Loucy (cell line): ENCODE measurements at regions not wholly inside any gene's neighbourhood (a gene's known extent, or its start where the extent isn't known, plus 50 kb on each side); places are given as distances from the start of the nearest gene placed in this dataset.

ENCODE experiments used
- EZH2phosphoT487 ChIP-seq: fragments of 200-600 bp; IDR thresholded peaks from 2 replicates; pipeline ENCODE4 v1.6.1; 2018; ENCODE audit warnings: antibody characterized with exemption, mild to moderate bottlenecking, moderate library complexity, borderline replicate concordance
- TF ChIP-seq, protein P1 (sequence below): fragments of 200-600 bp; sonication (generic); conservative IDR thresholded peaks from 2 replicates; pipeline ENCODE4 v1.5.1; 2014; ENCODE audit warnings: mild to moderate bottlenecking, antibody characterized with exemption, low read length

DNA sequence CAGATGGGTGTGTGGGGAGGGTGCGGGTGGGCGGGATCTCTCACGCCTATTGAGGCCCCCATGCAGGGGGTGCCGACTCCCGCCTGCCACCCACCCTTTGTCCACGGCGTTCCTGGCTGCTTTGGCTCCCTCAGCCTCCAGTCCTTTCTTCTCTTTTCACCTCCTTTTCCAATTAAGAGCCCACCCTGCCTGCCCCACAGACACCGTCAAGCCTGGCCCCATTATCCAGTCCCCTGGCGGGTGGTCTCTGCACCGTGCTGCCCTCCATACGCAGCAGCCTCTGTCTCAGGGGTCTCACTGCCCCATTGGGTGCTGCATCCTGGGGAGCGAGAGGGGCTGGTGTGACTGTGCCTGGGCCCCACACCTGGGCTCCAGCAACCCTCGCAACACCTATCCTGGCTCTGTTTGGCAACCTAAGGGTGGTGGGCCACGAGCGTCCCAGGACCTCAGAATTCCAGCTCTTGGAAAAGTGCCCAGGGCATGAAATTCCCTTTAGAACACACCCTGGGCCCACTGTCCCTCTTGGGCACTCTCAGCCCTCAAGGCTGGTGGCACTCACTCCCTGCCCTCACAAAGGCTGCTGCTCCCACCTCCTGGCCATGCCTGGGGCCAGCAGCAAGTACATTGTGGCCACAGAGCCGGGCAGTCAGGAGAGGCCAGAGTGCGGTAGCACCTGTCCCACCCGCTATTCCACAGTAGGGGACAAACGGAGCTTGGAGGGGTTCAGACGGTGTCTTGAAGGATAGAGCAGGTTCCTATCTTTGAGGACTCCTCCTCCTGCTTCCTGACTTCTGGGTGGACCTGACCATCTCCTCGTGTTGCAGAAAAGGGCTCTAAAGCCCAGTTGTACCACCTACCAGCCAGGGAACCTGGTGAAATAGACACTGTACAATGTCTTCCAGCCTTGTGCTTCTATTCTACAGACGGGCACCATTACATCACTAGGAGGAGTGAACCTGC, 114.1 kb downstream of the KIF26A start:
- TF ChIP-seq, protein P1, sequence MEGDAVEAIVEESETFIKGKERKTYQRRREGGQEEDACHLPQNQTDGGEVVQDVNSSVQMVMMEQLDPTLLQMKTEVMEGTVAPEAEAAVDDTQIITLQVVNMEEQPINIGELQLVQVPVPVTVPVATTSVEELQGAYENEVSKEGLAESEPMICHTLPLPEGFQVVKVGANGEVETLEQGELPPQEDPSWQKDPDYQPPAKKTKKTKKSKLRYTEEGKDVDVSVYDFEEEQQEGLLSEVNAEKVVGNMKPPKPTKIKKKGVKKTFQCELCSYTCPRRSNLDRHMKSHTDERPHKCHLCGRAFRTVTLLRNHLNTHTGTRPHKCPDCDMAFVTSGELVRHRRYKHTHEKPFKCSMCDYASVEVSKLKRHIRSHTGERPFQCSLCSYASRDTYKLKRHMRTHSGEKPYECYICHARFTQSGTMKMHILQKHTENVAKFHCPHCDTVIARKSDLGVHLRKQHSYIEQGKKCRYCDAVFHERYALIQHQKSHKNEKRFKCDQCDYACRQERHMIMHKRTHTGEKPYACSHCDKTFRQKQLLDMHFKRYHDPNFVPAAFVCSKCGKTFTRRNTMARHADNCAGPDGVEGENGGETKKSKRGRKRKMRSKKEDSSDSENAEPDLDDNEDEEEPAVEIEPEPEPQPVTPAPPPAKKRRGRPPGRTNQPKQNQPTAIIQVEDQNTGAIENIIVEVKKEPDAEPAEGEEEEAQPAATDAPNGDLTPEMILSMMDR: no peak
- TF ChIP-seq EZH2phosphoT487: no peak
